Renal cortex interstitium (tissue), 11 donors: ENCODE measurements at regions not wholly inside any gene's neighbourhood (a gene's known extent, or its start where the extent isn't known, plus 50 kb on each side); places are given as distances from the start of the nearest gene placed in this dataset.
A peak's percentile ranks its signal among the peaks of the same experiment; 100 is the strongest.

Experiments
- DNase-seq, 11 donors: peaks; one replicate each; pipeline ENCODE4 v3.0.0-alpha.2; 2013; ENCODE audit warnings: low read depth in 9 of 11, low spot score in 4 of 11; ENCODE audit errors: extremely low read depth in 1 of 11

DNA sequence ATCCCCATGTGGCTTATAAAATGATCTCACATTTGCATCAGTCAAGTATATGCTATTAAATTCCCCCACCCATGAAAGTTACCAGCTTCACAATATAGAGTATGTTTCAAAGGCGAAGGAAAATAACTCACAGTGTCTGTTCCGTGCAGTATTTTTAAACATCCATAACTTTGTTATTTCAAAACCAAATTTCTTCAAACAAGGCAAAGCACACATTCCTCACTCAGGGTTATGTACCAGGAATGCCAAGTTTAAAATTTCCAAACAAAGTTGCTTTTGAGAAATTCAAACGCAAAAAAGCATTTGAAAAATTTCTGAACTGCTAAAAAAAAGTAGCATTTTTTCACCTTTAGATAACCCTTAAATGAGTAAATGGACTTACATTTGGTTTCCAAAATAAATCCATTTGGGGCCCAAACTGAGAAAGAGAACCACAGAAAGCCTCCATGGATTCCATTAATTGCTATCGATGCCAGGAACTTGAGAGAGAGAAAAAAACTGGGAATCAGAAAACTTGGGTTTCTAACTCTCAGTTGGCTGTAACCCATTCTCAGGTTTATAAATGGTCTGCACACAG, 149.5 kb downstream of the SLC30A10 start:
- DNase-seq, result no peak

DNA sequence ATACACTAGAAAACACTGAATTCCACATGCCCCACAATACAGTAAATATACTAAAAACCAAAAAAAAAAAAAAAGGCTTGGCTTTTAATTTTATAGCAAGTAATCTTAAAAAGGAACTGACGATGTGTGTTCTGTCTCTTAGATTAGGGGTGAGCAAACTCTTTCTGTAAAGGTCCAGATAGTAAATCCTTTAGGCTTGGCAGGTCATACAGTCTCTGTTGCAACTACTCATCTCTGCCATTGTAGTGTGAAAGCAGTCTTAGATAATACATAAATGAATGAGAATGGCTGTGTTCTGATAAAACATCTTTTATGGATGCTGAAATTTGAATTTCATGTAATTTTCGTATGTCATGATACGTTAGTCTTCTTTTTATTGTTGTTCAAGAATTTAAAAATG, 150.2 kb downstream of the SLC30A10 start:
- DNase-seq, result no peak

DNA sequence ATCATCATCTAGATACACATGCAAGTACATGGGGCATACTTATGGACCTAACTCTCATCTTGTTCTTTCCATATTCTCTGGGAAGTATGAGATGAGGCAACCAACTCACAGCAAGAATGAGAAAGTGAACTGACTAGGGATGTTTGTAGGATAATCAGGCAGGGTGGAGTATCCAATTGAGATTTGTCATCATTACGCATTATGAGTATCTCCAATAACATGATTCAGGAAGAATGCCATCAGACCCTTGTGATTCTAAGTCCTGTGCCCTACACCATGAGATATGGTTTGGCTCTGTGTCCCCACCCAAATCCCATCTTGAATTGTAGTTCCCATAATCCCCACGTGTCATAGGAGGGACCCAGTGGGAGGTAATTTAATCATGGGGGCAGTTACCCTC, 154.0 kb downstream of the SLC30A10 start:
- no peak for DNase-seq

DNA sequence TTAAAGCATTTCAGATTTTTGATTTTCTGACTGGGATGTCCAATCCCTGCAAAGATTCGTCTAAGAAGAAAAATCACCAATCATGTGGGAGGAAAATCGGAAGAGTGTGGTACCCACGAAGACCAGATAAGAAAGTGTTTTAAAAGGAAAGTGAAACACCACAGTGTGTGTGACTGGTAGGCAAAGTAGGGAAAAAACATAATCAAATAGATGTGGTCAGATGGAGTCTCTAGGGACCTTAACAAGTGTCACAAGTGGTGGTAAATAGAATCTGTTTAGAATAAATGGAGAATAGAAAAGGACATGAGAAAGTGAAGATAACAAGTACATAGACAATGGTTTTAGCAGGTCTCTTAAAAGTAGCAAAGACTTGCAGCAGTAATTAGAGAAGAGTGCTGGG, 154.6 kb downstream of the SLC30A10 start:
- DNase-seq, result no peak

DNA sequence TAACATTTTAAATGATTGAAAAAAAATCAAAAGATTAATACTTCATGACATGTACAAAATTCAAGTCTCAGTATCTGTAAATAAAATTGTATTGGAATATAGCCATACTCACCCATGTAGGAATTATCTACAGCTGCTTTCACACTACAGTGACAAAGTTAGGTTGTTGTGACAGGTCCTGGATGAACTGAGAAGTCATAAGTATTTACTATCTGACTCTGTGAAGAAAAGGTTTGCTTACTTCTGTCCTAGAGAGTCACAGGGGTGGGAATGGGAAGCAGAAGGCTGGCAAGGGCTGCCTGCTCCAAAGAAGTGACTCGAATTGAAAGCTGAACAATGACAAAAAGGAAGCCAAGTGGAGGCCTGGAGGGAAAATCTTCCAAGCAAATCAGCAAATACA, 155.2 kb downstream of the SLC30A10 start:
- DNase-seq, result no peak

DNA sequence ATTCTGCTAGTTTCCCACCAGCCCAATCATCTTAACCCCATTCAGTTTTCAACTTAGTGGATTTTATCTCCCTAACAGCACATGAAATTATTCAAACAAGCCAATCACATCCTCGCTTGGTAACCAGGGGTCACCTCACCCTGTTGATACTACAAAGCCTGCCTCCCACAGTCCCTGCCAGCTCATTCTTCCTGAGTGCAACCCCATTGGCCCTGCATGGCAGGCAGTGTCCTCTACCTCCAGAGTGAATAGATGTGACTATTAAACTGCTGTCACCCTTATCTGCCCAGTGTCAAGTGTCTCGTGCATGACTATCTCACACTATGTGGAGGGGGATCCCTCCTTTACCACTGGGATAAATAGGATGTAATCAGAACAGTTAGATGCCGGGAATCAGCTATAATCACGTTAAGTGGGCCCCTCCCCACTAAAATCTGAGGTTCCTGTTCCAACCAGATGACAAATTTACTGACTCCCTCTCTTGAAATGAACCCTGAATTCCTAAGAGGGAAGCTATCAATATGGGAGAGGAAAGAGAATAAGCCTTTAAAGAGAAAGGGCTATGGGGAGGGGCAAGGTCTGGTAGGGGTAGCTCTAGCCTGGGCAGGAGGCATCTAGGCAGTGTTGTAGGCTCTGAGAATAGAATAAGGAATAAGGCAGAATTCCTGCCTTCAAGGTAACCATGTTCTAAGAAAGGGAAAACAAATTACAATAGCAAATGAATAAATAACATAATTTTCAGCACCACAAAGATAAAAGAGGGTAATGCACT, 155.9 kb downstream of the SLC30A10 start:
- DNase-seq, result no peak

DNA sequence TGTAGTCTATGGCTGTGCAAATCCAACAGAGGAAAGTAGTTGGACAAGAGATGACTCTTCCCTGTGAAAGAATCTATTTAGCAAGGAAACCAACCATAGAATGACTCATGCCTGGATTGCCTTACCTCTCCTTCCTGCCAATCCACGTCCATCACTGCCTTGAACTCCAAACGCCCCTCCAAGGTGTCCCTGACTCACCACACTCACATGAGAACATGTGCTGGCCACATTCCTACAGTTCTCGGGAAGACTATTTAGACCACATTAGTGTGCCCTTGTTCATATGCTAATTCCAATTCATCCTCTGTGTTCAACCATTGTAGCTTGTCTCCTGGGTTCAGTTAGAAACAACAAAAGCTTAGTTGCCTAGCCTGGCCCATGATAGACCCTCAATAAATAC, 157.3 kb downstream of the SLC30A10 start:
- DNase-seq, result no peak

DNA sequence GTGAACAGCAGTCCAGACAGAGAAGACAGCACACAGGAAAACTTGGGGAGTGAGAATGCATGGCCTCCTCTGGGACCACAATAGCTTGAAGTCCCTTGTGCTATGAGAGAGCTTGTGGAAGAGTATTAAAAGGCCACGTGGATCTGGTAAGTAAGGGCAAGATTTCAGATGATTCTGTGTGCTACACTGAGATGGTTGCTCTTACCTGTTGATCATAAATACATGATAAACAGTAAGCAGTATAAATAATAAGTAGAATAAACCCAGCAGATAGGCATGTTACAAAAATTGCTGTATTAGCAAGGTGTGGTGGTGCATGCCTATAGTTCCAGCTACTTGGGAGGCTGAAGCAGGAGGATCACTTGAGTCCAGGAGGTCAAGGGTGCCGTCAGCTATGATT, 150.4 kb upstream of the ZC3H11B start:
- DNase-seq, result no peak

DNA sequence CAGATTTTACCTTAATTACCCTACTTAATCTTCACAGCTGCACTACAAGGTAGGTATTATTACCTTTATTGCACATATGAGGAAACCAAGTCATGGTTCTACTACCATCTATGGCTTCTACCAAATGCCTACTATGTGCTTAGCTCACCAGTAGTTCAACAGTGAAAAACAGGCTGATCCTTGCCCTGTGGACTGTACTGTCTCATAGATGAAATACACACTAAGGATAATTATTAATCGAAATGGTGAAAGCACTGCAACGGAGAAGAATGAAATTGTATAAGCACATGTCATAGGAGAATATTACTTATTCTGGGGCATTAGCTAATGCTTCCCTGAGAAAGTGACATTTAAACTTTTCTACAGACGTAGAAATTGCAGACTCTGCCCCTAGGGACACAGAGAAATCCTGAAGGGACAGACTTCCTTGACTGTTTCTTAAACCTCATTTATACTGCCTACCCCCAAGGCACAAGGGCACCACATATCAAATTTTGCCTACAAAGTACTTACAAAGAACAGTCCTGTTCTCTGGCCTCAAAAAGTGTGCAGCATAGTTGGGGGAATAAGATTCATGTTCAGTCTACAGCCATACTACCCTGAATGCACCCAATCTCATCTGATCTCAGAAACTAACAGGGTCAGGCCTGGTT, 148.4 kb upstream of the ZC3H11B start:
- DNase-seq, result no peak

DNA sequence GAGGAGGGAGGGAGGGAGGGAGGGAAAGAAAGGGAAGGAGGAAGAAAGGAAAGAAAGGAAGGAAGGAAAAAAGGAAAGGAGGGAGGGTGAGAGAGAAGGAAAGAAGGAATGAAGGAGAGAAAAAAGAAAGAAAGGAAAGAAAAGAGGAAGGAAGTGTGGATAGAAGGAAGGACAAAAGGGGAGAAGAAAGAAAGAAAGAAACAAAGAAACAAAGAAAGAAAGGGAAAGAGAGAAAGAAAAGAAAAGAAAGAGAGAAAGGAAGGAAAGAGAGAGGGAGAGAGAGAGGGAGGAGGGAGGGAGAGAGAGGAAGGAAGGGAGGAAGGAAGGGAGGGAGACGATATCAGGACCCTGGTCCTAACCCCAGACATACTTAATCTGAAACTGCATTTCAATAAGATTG, 146.2 kb upstream of the ZC3H11B start:
- DNase-seq, result no peak

DNA sequence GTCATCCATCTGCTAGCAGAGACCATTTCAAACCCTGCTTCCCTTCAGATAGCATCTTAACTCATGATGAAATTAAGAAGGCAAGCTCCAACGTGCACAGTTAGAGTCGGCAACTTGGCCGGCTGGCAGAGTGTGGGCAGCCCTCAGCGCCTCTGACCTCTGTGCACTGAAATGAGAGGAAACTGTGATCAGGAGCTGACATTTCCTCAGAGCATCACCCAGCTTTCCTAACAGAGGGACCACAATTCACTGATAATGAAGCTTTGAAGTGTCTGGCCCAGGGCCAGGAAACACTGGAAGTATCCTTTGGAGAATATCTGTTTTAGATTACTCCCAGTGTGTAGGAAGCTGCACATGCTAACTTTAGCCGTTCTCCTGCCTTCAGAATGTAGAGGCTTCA, 145.0 kb upstream of the ZC3H11B start:
- peak in 9 of 11 donors; percentile 2 to 41 (median 13) for DNase-seq

DNA sequence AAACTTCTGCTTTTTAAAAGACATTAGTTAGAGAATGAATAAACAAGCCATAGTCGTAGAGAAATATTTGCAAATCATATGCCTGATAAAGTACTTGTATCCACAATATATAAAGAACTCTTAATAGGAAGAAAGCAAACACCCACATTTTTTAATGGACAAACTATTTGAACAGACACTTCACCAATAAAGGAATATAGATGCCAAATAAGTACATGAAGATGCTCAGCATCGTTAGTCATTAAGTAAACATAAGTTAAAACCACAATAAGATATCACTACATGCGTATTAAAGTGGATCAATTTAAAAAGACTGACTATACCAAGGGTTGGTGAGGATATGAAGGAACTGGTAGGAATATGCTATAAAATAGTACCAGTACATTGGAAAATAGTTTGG, 142.3 kb upstream of the ZC3H11B start:
- DNase-seq, result no peak

DNA sequence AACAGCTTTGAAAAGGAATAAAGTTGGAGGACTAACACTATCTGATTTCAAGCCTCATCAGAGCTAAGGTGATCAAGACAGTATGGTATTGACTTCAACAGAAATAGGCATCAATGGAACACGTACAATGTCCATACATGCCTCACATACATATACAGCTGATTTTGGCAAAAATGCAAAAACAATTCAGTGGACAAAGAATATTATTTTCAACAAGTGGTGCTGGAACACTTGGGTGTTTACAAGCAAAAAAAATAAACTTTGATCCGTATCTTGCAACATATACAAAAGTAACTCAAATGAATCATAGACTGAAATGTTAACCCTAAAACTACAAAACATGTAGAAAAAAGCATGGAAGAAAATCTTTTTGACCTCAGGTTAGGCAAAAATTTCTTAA, 141.9 kb upstream of the ZC3H11B start:
- no peak for DNase-seq

DNA sequence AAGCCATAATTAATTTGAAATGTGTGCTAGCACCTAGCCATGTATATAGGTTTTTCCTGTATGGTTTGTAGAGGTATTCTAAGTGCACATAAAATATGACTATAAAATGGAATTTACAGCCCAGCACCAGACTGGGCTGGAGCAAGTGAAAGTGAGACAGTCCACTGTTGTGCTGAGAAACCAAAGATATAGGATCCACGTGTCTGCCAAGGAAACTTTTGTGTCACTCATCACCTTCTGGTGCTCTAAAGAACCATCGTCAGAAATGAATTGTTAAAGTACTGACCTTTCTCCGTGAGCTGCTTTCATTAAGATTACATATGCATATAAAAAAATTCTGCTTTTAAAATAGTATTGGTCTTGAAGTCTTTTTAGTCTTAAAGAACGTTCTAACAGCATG, 141.0 kb upstream of the ZC3H11B start:
- DNase-seq, result no peak

DNA sequence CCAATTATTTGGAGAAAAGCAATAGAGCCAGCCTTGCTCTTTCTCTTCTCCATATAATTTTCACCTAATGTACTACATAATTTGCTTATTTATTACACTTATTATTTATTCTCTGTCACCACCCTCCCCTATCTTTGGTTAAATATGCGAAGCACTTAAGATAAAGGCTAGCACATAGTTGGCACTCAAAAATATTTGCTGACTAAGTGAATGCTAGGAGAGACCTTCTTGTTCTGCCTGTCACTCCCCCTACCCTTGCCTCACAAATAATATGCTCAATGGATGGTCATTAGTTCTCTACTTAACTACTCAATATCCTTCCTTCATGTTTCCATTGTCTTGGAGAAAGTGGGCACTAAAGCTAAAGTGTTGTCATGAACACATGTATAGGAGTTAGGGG, 139.7 kb upstream of the ZC3H11B start:
- no peak for DNase-seq

DNA sequence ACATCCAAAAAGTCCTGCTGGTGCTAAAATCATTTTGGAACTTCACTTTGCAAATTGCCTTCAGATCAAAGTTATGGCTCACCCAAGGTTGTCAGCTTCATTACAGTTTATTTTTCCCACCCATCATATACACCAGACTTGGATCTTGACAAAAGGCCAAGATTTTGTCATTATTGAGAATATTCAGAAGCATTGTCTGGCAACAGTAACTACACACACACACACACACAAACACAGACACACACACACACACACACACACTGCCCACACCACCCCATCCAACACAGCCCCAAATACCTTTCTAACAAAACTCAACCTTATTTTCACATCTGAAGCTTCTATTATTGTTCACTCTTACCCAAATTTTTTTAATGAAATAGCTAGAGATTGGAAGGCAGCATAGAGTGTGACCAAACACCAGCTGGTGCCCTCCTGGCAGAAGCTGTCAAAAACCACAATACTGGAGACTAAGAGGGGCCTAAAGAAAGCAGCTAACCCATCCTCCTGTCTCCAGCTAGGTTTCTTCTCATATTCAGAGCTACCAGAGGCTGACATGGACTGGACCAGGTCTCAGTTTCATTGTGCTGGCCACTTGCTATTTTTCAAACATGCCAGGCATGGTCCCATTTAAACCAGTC, 139.1 kb upstream of the ZC3H11B start:
- no peak for DNase-seq

DNA sequence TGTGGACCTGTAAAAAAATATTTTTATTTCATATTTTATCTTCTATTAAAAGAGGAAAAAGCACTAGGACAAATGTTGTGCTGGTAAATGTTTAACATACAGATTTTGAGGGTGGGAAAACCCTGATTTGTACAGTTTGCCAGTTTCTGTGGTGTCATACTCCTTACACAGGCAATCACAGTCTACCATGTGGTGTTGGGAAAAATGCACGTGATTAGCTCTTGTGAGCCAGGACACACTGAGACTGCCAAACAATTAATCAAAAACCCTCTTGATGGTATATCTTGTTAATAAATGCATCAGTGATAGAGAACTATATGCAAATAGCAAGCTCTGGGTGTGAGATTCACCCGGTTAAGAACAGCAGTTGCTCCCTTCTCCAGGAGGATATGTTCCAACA, 136.5 kb upstream of the ZC3H11B start:
- DNase-seq, result no peak

DNA sequence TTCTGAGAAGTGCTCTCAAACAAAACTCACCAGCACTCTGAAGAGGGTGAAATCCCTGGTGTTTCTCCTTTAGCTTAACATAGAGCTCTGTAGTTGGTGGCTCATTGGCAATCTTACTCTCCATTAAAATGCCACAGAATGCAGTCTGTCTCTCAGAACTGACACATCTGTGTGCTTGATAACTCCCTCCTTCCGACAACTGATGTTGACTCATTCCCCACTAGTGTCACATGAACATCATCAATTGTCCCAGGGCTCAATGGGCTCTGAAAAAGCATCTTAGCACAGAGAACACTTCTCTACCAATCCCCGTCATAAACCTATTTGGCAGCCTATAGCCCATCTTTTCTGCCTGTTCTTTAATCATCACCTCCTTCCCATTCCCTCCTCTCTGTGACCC, 133.2 kb upstream of the ZC3H11B start:
- no peak for DNase-seq

DNA sequence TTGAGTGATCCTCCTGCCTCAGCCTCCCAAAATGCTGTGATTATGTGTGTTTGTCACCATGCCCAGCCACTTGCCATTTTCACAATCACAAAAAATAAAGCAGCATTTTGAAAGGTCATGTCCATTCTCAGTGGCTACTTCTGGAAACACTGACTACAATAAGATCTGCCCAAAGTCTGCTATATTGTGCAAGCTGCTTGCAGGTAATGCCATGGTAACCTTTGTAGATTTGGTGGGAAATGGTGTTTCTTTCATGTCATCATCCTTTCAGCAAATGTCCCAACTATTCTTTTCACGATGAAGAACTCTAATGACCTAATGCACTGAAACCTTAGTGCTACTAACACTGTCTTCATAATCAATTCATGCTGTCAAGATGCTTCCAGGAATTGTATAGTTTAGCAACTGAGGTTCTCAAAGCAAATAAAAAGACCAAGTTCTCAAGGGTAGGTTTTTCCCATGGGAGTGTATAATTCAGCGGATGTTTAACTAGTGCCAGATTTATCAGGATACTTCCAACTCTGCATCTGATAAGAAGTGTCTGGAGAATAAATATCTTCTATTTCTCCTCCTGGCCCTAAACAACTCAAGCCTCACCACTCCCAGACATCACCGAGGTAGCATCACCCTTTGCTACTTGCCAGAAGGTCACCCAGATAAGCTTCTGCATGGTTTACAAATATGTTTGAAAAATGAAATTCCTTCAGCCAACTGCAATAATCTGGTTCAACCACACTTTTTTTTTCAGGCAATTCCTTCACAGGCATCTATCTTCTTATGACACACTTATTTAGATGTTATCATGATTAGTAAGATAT, 132.0 kb upstream of the ZC3H11B start:
- DNase-seq, result peak in 1 of 11 donors; percentile 18
